KMS-11 (cell line): ENCODE measurements at regions not wholly inside any gene's neighbourhood (a gene's known extent, or its start where the extent isn't known, plus 50 kb on each side); places are given as distances from the start of the nearest gene placed in this dataset.

Experiments
- H2AFZ ChIP-seq: fragments of 200-600 bp; sonication (generic); 2 replicates; pipeline ENCODE4 v1.6.1; 2016; ENCODE audit warnings: antibody characterized with exemption, mixed run types, low read depth
- H3K27ac ChIP-seq: fragments of 200-600 bp; sonication (generic); 2 replicates; pipeline ENCODE4 v1.6.1; 2016; ENCODE audit warnings: mild to moderate bottlenecking, mixed run types
- H3K27me3 ChIP-seq: fragments of 200-600 bp; sonication (generic); 2 replicates; pipeline ENCODE4 v1.6.1; 2017; ENCODE audit warnings: mild to moderate bottlenecking, low read depth, mixed run types, moderate library complexity; ENCODE audit not compliant: insufficient read depth
- H3K36me3 ChIP-seq: fragments of 200-600 bp; sonication (generic); 2 replicates; pipeline ENCODE4 v1.6.1; 2017; ENCODE audit warnings: mild to moderate bottlenecking, mixed run types; ENCODE audit not compliant: insufficient read depth
- H3K4me1 ChIP-seq: fragments of 200-600 bp; sonication (generic); 2 replicates; pipeline ENCODE4 v1.6.1; 2016; ENCODE audit warnings: mild to moderate bottlenecking, low read depth, mixed run types; ENCODE audit not compliant: poor library complexity, severe bottlenecking
- H3K4me2 ChIP-seq: fragments of 200-600 bp; sonication (generic); 2 replicates; pipeline ENCODE4 v1.7.0; 2016; ENCODE audit warnings: mild to moderate bottlenecking, mixed run types
- H3K4me3 ChIP-seq: fragments of 200-600 bp; sonication (generic); IDR thresholded peaks from 2 replicates; pipeline ENCODE4 v1.6.1; 2017; ENCODE audit warnings: low read depth, low read length, mixed read lengths; ENCODE audit not compliant: insufficient read depth
- H3K79me2 ChIP-seq: fragments of 200-600 bp; sonication (generic); 2 replicates; pipeline ENCODE4 v1.6.1; 2016; ENCODE audit warnings: low read depth, mixed run types; ENCODE audit not compliant: insufficient read depth
- H3K9ac ChIP-seq: fragments of 200-600 bp; sonication (generic); 2 replicates; pipeline ENCODE4 v1.6.1; 2016; ENCODE audit warnings: mild to moderate bottlenecking, mixed run types
- H4K20me1 ChIP-seq: fragments of 200-600 bp; sonication (generic); 2 replicates; pipeline ENCODE4 v1.6.1; 2016; ENCODE audit warnings: mild to moderate bottlenecking, mixed run types; ENCODE audit not compliant: insufficient read depth
- CTCF ChIP-seq: fragments of 200-600 bp; sonication (generic); conservative IDR thresholded peaks from 2 replicates; pipeline ENCODE4 v1.6.1; 2017; ENCODE audit warnings: low read depth, mild to moderate bottlenecking, antibody characterized with exemption, low read length, moderate library complexity, mixed read lengths

DNA sequence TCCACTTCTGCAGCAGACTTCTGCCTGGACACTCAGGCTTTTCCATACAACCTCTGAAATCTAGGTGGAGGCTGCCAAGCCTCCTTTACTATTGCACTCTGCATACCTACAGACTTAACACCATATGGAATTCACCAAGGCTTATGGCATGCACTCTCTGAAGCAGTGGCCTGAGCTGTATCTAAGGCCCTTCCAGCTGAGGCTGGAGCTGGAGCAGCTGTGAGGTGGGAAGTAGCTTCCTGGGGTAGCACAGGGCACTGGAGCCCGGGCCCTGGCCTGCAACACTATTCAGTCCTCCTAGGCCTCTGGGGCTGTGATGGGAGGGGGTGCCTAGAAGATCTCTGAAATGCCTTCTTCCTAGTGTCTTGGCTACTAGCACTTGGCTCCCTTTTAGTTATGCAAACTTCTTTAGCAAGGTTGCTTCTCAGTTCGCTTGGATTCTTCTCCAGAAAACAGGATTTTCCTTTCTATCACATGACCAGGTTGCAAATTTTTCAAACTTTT lies 186.6 kb upstream of the RORA start:
- Histone ChIP-seq H3K27ac (no peak overlapping the region), H3K36me3 (no peaks in the 10 kb centered on the region), H3K4me2 (no peak overlapping the region), H3K9ac (no peak overlapping the region), H3K27me3 (no peaks in the 10 kb centered on the region), H2AFZ (no peak overlapping the region), H3K4me3 (no peak overlapping the region), H3K79me2 (no peaks in the 10 kb centered on the region), H3K4me1 (no peaks in the 10 kb centered on the region), H4K20me1 (no peaks in the 10 kb centered on the region)
- no peak for TF ChIP-seq CTCF

DNA sequence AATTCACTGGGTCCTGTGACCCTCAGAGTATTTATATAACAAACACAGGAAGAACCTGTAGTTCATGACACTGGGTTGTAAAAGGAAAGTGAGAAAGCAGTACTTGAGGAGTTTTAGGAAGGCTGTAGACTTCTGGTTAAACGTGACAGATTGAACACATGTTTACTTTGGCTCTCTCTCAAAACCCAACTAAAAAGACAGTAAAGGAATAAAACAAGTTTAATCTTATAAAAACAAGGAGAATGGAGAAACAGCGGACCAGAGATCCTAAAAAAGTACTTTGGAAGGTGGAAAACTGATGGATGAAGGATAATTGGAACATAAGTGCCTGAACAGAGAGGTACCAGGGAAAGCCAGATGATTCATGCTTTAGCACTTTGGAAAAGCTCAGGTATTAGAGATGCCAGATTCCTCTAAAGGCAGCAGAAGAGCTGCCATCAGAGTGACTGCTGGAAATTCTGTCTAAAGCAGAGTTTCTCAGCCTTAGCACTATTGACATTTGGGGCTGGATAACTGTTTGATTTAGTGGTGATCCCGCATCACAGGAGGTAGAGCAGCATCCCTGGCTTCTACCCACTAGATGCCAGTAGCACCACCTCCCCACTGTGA lies 182.9 kb upstream of the RORA start:
- H3K27ac ChIP-seq, result no peak overlapping the region
- H3K79me2 ChIP-seq, result no peaks in the 10 kb centered on the region
- H4K20me1 ChIP-seq, result no peaks in the 10 kb centered on the region
- no peak overlapping the region for H3K4me3 ChIP-seq
- H3K9ac ChIP-seq, result no peak overlapping the region
- H3K36me3 ChIP-seq, result no peaks in the 10 kb centered on the region
- no peak overlapping the region for H2AFZ ChIP-seq
- no peaks in the 10 kb centered on the region for H3K27me3 ChIP-seq
- no peak for TF ChIP-seq CTCF
- no peak overlapping the region for H3K4me2 ChIP-seq
- H3K4me1 ChIP-seq, result no peaks in the 10 kb centered on the region

DNA sequence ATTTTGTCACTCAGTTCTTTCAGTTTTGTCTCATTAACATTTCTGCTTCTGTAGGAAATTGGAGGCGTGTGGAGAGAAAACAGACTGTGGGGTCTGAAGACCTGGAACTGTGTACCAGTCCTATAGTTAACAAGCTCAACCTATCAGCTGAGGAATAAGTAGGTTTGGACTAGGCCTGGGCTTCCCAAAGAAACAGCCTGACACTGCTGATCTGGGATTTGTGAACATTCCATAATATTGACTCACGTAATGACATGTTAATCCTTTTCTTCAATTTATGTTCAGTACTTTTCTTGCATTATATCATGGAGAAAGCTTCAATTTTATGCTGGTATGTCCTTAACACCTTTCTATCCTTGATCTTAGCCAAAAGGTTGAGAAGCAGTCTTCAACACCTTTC lies 181.6 kb upstream of the RORA start:
- H3K4me1 ChIP-seq, result no peaks in the 10 kb centered on the region
- H3K27ac ChIP-seq, result no peak overlapping the region
- H3K4me2 ChIP-seq, result no peak overlapping the region
- no peak for TF ChIP-seq CTCF
- no peak overlapping the region for H3K9ac ChIP-seq
- no peaks in the 10 kb centered on the region for H3K36me3 ChIP-seq
- no peaks in the 10 kb centered on the region for H4K20me1 ChIP-seq
- no peak overlapping the region for H3K4me3 ChIP-seq
- no peaks in the 10 kb centered on the region for H3K79me2 ChIP-seq
- H3K27me3 ChIP-seq, result no peaks in the 10 kb centered on the region
- H2AFZ ChIP-seq, result no peak overlapping the region

DNA sequence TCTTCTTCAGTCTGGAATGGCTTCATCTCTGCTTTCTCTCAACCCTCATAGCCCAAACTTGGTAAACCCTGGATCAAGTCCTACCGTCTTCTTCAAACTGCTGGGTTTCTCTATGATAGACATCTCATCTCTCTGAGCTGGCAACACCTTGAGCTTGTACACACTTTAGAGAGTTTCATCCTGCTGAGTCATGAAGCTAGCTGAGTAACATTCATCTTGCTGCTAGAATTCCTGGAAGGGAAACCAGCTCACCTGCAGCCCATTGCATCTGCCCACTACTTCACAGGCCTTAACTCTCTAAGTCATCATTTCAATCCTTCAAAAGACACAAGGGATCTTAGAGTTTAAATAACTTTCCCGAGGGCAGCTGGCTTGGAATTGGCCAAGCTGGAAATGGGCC lies 175.5 kb upstream of the RORA start:
- Histone ChIP-seq H3K79me2 (no peaks in the 10 kb centered on the region), H3K4me2 (no peak overlapping the region), H3K4me1 (no peaks in the 10 kb centered on the region), H3K36me3 (no peaks in the 10 kb centered on the region), H4K20me1 (no peaks in the 10 kb centered on the region), H3K4me3 (no peak overlapping the region), H3K9ac (no peak overlapping the region), H2AFZ (no peak overlapping the region), H3K27me3 (no peaks in the 10 kb centered on the region), H3K27ac (no peak overlapping the region)
- TF ChIP-seq CTCF, result no peak
